GM12872 (cell line): ENCODE measurements at regions not wholly inside any gene's neighbourhood (a gene's known extent, or its start where the extent isn't known, plus 50 kb on each side); places are given as distances from the start of the nearest gene placed in this dataset.

Source experiments
- TF ChIP-seq, protein P1 (sequence below): IDR thresholded peaks from 3 replicates; pipeline ENCODE4 v1.5.1; 2011; ENCODE audit warnings: low read depth, mild to moderate bottlenecking, low read length, moderate library complexity; ENCODE audit not compliant: insufficient read depth

DNA sequence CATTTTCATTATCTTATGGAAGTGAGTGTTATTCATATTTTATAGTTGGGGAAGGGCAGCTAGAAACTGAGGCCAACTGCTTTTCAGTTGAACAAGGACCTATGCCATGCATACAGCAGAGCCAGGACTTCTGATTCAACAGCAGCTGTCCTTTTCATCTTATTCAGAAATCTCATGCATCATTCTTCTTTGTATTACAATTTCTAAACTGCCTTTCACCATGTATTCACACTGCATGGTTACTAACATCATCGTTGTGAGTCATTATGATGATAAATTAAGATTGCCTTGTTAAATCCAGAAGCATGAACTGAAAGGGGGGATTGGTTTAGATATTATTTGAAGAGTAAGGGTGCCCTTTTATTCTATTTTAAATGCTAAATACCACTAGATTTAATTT, 1470.1 kb upstream of the GOT2 start:
- TF ChIP-seq, protein P1, sequence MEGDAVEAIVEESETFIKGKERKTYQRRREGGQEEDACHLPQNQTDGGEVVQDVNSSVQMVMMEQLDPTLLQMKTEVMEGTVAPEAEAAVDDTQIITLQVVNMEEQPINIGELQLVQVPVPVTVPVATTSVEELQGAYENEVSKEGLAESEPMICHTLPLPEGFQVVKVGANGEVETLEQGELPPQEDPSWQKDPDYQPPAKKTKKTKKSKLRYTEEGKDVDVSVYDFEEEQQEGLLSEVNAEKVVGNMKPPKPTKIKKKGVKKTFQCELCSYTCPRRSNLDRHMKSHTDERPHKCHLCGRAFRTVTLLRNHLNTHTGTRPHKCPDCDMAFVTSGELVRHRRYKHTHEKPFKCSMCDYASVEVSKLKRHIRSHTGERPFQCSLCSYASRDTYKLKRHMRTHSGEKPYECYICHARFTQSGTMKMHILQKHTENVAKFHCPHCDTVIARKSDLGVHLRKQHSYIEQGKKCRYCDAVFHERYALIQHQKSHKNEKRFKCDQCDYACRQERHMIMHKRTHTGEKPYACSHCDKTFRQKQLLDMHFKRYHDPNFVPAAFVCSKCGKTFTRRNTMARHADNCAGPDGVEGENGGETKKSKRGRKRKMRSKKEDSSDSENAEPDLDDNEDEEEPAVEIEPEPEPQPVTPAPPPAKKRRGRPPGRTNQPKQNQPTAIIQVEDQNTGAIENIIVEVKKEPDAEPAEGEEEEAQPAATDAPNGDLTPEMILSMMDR, result no peak

DNA sequence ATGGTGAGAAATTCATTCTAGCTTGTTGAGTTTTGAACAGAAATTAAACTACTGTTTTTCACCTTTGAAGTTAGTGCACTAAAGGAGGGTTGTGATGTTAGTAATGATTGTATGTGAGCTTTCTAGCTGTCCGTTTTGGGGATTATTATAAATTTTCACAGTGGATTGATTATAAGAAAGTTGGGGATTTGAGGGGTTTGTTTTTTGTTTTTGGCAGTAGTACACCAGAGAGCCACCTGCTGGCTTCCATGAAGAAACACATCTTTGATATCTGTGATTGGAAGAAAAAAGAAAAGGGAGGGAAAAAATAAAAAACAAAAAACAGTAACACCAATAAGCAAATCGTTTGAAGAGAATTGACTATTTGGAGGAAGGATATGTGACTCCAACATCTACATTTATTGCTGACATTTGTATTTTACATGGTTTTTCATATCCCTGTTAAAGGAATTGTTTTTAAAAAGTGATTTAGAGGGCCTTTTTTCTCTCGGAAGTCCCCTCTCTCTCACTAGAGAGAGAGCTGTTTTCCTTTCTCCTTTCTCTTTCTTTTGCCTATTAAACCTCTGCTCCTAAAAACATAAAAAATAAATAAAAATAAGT, 1469.5 kb upstream of the GOT2 start:
- TF ChIP-seq, protein P1, result 0 out of 3 replicates have a peak, but pooled peaks have one; percentile 20

DNA sequence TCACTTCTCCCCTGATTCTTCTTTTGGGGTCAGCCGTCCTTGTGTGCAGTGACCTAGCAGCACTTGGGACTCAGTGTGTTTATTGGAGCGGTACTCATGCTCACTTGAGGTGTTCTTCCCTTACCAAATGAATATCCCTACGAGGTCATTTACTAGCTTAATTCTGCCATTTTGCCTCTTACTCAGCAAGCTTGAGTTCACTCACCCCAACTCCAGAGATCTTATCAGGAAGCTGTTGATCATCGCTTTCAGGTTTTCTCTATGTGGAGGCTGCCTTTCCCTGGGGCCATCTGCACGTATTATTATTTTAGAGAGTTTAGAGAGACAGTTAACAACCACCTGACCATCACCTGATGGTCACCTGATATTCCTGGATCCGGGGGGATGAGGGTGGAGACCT, 1466.0 kb upstream of the GOT2 start:
- TF ChIP-seq, protein P1, result no peak

DNA sequence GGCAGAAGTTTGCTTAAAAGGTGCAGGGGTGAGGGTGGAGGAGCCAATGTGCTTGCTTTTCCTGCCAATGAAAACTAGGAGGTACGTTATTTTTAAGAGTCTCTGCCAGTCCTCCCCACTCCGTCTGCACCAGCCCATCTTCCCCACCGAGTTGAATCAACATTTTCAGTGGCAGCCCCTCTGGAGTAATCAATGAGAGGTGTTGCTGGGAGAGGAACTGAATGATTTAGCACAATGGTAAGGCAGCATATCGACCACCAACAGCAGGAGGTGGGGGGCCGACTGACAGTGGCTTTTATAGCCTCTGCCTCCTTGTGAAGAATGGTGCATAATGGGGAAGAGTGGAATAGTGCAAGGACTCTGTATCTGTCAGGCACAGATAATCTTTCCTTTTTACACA, 1465.0 kb upstream of the GOT2 start:
- TF ChIP-seq, protein P1, result no peak

DNA sequence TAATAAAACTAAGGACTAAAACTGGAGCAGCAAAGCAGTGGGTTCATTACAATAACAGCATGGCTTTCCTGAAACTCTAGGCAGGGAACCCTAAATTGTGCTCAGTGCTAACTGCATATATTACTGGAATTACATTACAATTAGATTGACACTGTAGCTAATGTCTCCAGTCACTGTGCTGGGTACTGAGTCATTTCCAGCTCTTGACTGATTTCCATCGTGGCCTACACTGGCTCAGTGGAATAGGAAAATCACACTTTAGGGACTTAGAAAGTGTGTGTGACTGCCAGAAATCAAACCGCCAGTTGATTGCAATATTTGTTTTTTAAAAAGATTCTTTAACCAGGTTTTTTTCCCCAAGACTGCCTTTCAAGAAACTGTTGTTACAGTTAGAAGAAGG, 1447.4 kb upstream of the GOT2 start:
- TF ChIP-seq, protein P1, result no peak

DNA sequence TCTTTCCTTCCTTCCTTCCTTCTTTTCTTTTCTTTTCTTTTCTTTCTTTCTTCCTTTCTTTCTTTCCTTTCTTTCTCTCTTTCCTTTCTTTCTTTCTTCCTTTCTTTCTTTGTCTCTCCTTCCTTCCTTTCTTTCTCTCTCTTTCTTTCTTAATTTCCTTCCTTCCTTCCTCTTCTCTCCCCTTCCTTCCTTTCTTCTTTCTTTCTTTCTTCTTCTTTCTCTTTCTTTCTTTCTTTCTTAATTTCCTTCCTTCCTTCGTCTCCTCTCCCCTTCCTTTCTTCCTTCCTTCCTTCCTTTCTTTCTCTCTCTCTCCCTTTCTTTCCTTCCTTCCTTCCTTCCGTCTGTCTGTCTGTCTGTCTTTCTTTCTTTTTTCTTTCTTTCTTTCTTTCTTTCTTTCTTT, 1446.5 kb upstream of the GOT2 start:
- TF ChIP-seq, protein P1, result no peak

DNA sequence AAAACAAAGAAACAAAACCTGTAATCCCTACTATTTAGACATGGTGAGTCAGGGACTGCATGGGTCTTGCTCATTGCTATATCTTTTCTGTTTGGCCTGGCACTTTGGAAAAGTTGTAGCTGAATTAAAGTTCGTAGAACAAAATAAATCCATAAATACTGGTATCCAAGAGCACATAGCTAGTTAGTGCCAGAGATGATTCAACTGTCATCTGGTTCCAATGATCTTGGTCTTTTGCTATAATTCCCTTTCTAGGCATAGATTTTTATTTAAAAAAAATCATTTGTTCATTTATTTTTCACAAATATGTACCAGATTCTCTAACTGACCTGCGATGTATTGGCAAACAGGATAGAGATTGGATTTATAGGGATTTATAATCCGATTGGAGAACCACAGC, 1436.1 kb upstream of the GOT2 start:
- TF ChIP-seq, protein P1, result no peak
